HG02885 (cell line): ENCODE measurements at regions not wholly inside any gene's neighbourhood (a gene's known extent, or its start where the extent isn't known, plus 50 kb on each side); places are given as distances from the start of the nearest gene placed in this dataset.
"Not testable (repeated sequence)": the region's sequence is repeated elsewhere in the genome, so short reads cannot be mapped to it uniquely, and the experiment has no call there.

Source experiments
- ATAC-seq: cut with Tn5 transposase; IDR thresholded peaks from one replicate; pipeline ENCODE4 v1.9.1; 2021; ENCODE audit warnings: mild to moderate bottlenecking; ENCODE audit not compliant: unreplicated experiment, poor library complexity

GRCh38 chr14:55881577-55882241 is 236.5 kb upstream of the PELI2 start:
- ATAC-seq: no peak

GRCh38 chr14:55884819-55885218 is 233.4 kb upstream of the PELI2 start:
- ATAC-seq: no peak

GRCh38 chr14:55889124-55889523 is 229.1 kb upstream of the PELI2 start:
- ATAC-seq: no peak

GRCh38 chr14:55891692-55892091 is 226.5 kb upstream of the PELI2 start:
- no peak for ATAC-seq

- no peak for ATAC-seq
Measured at GRCh38 chr14:55892906-55893305, 225.3 kb upstream of the PELI2 start.

- no peak for ATAC-seq
Measured at GRCh38 chr14:55893705-55894104, 224.5 kb upstream of the PELI2 start.

GRCh38 chr14:55897031-55897430 is 221.2 kb upstream of the PELI2 start:
- no peak for ATAC-seq

- no peak for ATAC-seq
Measured at GRCh38 chr14:55898938-55899337, 219.3 kb upstream of the PELI2 start.

- ATAC-seq: no peak
Measured at GRCh38 chr14:55899531-55899930, 218.7 kb upstream of the PELI2 start.

- ATAC-seq: no peak
Measured at GRCh38 chr14:55900749-55901148, 217.5 kb upstream of the PELI2 start.

- no peak for ATAC-seq
Measured at GRCh38 chr14:55901291-55901690, 216.9 kb upstream of the PELI2 start.

- no peak for ATAC-seq
Measured at GRCh38 chr14:55902241-55902640, 216.0 kb upstream of the PELI2 start.

- no peak for ATAC-seq
Measured at GRCh38 chr14:55904086-55904485, 214.1 kb upstream of the PELI2 start.

GRCh38 chr14:55908106-55908505 is 210.1 kb upstream of the PELI2 start:
- ATAC-seq: no peak

- ATAC-seq: no peak
Measured at GRCh38 chr14:55909879-55910278, 208.3 kb upstream of the PELI2 start.

GRCh38 chr14:55910601-55911243 is 207.5 kb upstream of the PELI2 start:
- no peak for ATAC-seq

GRCh38 chr14:55911776-55912175 is 206.4 kb upstream of the PELI2 start:
- no peak for ATAC-seq

- no peak for ATAC-seq
Measured at GRCh38 chr14:55912344-55912743, 205.9 kb upstream of the PELI2 start.

GRCh38 chr14:55913324-55914025 is 204.7 kb upstream of the PELI2 start:
- no peak for ATAC-seq

GRCh38 chr14:55914771-55915170 is 203.4 kb upstream of the PELI2 start:
- no peak for ATAC-seq

- ATAC-seq: no peak
Measured at GRCh38 chr14:55915456-55915855, 202.8 kb upstream of the PELI2 start.

GRCh38 chr14:55919800-55920199 is 198.4 kb upstream of the PELI2 start:
- ATAC-seq: not testable (repeated sequence)
